GM12873 (cell line): ENCODE measurements at regions not wholly inside any gene's neighbourhood (a gene's known extent, or its start where the extent isn't known, plus 50 kb on each side); places are given as distances from the start of the nearest gene placed in this dataset.
A peak's percentile ranks its signal among the peaks of the same experiment; 100 is the strongest.

Source experiments
- TF ChIP-seq, protein P1 (sequence below): IDR thresholded peaks from 2 replicates; pipeline ENCODE4 v1.5.1; 2012; ENCODE audit warnings: low read depth, mild to moderate bottlenecking, moderate library complexity, low read length, control low read depth; ENCODE audit not compliant: insufficient read depth; ENCODE audit errors: missing control alignments

GRCh38 chr3:103271575-103271974 is 836.8 kb downstream of the ZPLD1 start:
- TF ChIP-seq, protein P1, sequence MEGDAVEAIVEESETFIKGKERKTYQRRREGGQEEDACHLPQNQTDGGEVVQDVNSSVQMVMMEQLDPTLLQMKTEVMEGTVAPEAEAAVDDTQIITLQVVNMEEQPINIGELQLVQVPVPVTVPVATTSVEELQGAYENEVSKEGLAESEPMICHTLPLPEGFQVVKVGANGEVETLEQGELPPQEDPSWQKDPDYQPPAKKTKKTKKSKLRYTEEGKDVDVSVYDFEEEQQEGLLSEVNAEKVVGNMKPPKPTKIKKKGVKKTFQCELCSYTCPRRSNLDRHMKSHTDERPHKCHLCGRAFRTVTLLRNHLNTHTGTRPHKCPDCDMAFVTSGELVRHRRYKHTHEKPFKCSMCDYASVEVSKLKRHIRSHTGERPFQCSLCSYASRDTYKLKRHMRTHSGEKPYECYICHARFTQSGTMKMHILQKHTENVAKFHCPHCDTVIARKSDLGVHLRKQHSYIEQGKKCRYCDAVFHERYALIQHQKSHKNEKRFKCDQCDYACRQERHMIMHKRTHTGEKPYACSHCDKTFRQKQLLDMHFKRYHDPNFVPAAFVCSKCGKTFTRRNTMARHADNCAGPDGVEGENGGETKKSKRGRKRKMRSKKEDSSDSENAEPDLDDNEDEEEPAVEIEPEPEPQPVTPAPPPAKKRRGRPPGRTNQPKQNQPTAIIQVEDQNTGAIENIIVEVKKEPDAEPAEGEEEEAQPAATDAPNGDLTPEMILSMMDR, result no peak

DNA sequence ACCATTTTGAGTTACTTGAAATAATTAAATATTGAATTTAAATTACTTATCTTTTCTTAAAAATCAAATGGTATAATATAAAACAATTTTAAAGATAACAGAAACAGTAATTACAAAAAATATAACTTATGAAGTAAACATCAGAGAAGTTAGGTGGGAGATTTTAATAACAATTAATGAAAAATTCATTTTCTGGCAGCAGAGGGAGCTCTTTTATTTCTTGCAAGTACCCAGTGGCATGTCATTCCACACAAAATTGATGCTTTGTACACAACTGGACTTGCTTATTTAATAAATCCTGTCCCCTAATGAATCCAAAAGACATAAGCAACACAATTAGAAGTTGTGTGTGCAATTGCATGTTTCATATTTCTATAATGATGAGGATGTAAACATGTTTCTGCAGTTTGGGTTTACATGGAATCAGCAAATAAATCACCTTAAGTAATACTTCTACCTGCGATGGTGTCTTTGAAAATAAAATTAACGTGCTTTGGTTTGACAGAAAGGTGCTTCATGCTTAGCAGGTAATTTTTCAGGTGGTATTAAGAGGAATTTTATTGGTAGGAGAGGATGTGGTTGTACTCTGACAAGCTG is 861.3 kb downstream of the ZPLD1 start:
- TF ChIP-seq, protein P1, result peak; percentile 31

DNA sequence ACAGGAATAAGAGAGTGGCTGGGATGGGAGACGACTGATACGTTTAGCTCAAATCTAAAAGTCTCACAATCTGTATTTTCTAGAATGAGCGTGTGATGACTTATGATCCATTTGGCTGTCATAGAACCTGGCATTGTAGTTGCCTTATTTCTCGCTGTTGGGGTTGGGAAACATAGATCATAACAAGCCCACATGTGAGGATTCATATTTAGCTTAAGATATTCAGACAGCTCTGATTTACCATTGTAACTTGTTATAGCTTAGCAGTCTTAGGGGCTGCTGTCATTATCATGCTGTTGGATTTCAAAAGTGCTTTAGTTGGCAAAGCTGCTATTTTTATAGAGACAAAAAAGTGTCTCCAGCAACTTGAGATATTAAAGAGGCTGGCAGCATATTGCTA is 871.3 kb downstream of the ZPLD1 start:
- TF ChIP-seq, protein P1, result no peak

DNA sequence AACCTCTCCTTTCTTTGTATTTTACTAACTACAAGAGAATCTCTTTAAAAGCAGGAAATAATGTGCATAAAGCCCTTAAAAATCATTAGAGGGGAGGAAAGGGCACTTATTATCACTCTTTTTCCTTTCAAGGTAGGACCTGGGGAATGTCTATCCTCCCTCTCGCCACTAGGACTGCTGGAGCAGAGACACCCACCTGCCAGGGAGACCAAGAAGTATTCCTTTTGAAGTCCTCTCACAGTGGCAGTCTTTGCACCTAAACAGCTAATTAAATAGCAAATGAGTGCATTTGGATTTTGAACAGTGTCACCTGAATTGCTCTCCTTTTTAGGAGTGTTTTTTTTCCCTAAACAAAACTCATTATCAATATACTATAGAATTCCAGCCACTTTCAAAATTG is 874.1 kb downstream of the ZPLD1 start:
- TF ChIP-seq, protein P1, result peak; percentile 34

DNA sequence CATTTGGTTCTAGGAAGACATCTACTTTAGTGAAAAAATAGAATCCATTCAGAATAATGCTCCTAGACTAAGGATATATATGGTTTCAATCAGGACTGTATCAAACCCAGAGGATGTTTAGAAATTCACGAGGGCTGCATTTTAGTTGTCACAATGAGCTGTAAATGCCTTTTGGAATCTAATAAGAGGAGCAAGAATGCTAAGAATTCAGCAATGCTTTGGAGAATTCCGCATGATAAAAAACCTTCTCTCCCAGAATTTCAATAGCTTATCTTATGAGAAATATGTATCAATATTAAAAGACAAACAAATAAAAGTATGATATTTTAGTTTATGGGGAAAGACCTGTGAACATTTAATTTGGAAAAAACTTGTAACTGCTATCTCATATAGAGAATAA is 885.1 kb downstream of the ZPLD1 start:
- TF ChIP-seq, protein P1, result no peak

DNA sequence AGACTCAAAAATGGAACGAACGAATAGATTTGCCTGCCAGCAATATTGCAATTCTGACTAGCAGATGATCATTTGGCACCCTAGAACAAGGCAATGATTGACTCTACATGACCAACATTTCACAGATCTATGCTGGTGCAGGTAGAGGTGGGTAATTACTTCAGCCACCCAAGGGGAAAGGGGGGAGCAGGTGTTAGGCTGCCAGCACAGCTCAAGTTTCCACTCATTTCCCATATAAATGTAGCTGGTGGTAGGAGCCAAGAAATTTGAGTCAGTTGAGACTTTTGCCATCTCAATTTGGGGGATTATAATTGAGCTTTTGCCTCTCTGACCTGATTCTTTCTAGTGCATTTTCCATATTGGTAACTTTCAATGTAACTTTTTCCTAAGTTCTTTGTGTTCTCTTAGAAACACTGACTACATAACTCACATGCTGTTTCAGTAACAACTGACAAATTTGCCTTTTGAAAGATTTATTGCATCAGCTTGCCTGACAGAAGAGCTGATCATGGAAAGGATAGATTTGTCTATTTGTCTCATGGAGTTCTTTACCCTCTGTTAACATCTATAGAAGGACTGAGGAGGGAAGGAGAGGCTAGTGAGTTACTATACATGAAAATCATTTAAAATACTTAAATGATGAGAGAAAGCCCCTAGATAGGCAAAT is 902.5 kb downstream of the ZPLD1 start:
- TF ChIP-seq, protein P1, result no peak

- TF ChIP-seq, protein P1, result no peak
Observed at GRCh38 chr3:103341078-103341606, 906.3 kb downstream of the ZPLD1 start.
